ENCODE measurements at regions not wholly inside any gene's neighbourhood (a gene's known extent, or its start where the extent isn't known, plus 50 kb on each side); places are given as distances from the start of the nearest gene placed in this dataset.

- intact Hi-C loops (cut with DNase I) = no loop called here
- H3K4me1 ChIP-seq = peaks cover 0 to 9% (median 5%) of the 10 kb centered on the region in 4 donors
- H3K36me3 ChIP-seq = no peaks in the 10 kb centered on the region
- no peak overlapping the region for H3K4me3 ChIP-seq
- H3K9me3 ChIP-seq = no peaks in the 10 kb centered on the region
- TF ChIP-seq EP300 (IDR thresholded peaks at IDR 0.05) (no peak), POLR2A (IDR thresholded peaks at IDR 0.05) (no peak), CTCF (IDR thresholded peaks at IDR 0.05) (no peak), POLR2AphosphoS5 (IDR thresholded peaks at IDR 0.05) (no peak)
- no peak overlapping the region for H3K27ac ChIP-seq
- no peaks in the 10 kb centered on the region for H3K27me3 ChIP-seq
- DNase-seq = no peak
These were observed 1326.0 kb upstream of the FLRT2 start for GRCh38 chr14:84203896-84204295.

- no peak overlapping the region for H3K4me3 ChIP-seq
- DNase-seq = no peak
- no peaks in the 10 kb centered on the region for H3K36me3 ChIP-seq
- no peak overlapping the region for H3K27ac ChIP-seq
- intact Hi-C loops (cut with DNase I) = no loop called here
- H3K9me3 ChIP-seq = no peaks in the 10 kb centered on the region
- H3K4me1 ChIP-seq = no peaks in the 10 kb centered on the region
- no peaks in the 10 kb centered on the region for H3K27me3 ChIP-seq
- TF ChIP-seq POLR2A (IDR thresholded peaks at IDR 0.05) = no peak
- 80 to 81% methylated on average over 7 of the region's 7 CpGs for WGBS, 2 donors
These were observed 1321.5 kb upstream of the FLRT2 start for GRCh38 chr14:84208451-84208850.

- H3K9me3 ChIP-seq = no peaks in the 10 kb centered on the region
- no peak overlapping the region for H3K27ac ChIP-seq
- intact Hi-C loops (cut with DNase I) = no loop called here
- no peak for DNase-seq
- no peak overlapping the region for H3K4me3 ChIP-seq
- 11 to 58% methylated on average over 1 of the region's 1 CpG for WGBS, 2 donors
- TF ChIP-seq POLR2AphosphoS5 (IDR thresholded peaks at IDR 0.05) = no peak
- TF ChIP-seq EP300 (IDR thresholded peaks at IDR 0.05) = no peak
- no peak for TF ChIP-seq CTCF (IDR thresholded peaks at IDR 0.05)
- no peak for TF ChIP-seq POLR2A (IDR thresholded peaks at IDR 0.05)
- no peaks in the 10 kb centered on the region for H3K27me3 ChIP-seq
- H3K36me3 ChIP-seq = no peaks in the 10 kb centered on the region
- H3K4me1 ChIP-seq = peaks cover 0 to 5% (median 0%) of the 10 kb centered on the region in 4 donors
These were observed 1320.9 kb upstream of the FLRT2 start for GRCh38 chr14:84209031-84209430.

GRCh38 chr14:84217066-84217465 is 1312.9 kb upstream of the FLRT2 start:
- no peaks in the 10 kb centered on the region for H3K27me3 ChIP-seq
- H3K36me3 ChIP-seq = no peaks in the 10 kb centered on the region
- 82% methylated on average over 1 of the region's 1 CpG for WGBS, 2 donors
- H3K4me3 ChIP-seq = no peak overlapping the region
- peaks cover 0 to 9% (median 6%) of the 10 kb centered on the region in 4 donors for H3K9me3 ChIP-seq
- no peak overlapping the region for H3K27ac ChIP-seq
- no peak for TF ChIP-seq POLR2A (IDR thresholded peaks at IDR 0.05)
- TF ChIP-seq CTCF (IDR thresholded peaks at IDR 0.05) = no peak
- TF ChIP-seq EP300 (IDR thresholded peaks at IDR 0.05) = no peak
- no peak for TF ChIP-seq POLR2AphosphoS5 (IDR thresholded peaks at IDR 0.05)
- DNase-seq = no peak
- H3K4me1 ChIP-seq = peaks cover 0 to 5% (median 0%) of the 10 kb centered on the region in 4 donors
- intact Hi-C loops (cut with DNase I) = no loop called here

- WGBS, 2 donors = 74 to 84% methylated on average over 1 of the region's 1 CpG
- Histone ChIP-seq H3K36me3 (no peaks in the 10 kb centered on the region), H3K4me1 (peaks cover 0 to 23% (median 7%) of the 10 kb centered on the region in 4 donors), H3K27ac (peak overlapping the region in 3 of 4 donors; percentile 63 to 70 (median 69)), H3K4me3 (no peak overlapping the region), H3K27me3 (no peaks in the 10 kb centered on the region), H3K9me3 (no peaks in the 10 kb centered on the region)
- DNase-seq = peak; percentile 91
- intact Hi-C loops (cut with DNase I) = no loop called here
- peak; percentile 81 to 97 (median 95) for TF ChIP-seq POLR2AphosphoS5 (IDR thresholded peaks at IDR 0.05)
- TF ChIP-seq POLR2A (IDR thresholded peaks at IDR 0.05) = no peak
- TF ChIP-seq EP300 (IDR thresholded peaks at IDR 0.05) = peak in 2 of 4 donors; percentile 66 to 90
- no peak for TF ChIP-seq CTCF (IDR thresholded peaks at IDR 0.05)
These were observed 1304.7 kb upstream of the FLRT2 start for GRCh38 chr14:84225268-84225667.

Measured in sigmoid colon (tissue), 6 donors.